IMR-90 (cell line): ENCODE measurements at regions not wholly inside any gene's neighbourhood (a gene's known extent, or its start where the extent isn't known, plus 50 kb on each side); places are given as distances from the start of the nearest gene placed in this dataset.

Source experiments
- CEBPB ChIP-seq: IDR thresholded peaks from 2 replicates; pipeline ENCODE4 v1.6.1; 2012; ENCODE audit warnings: low read depth, low read length, improper control_type of control experiment
- CHD1 ChIP-seq: IDR thresholded peaks from 2 replicates; pipeline ENCODE4 v1.6.1; 2012; ENCODE audit warnings: low read depth, low read length, improper control_type of control experiment
- CTCF ChIP-seq: conservative IDR thresholded peaks from 2 replicates; pipeline ENCODE4 v1.5.1; 2012; ENCODE audit warnings: mild to moderate bottlenecking, low read depth, low read length, improper control_type of control experiment
- MAFK ChIP-seq: IDR thresholded peaks from 2 replicates; pipeline ENCODE4 v1.6.1; 2012; ENCODE audit warnings: low read depth, low read length, improper control_type of control experiment
- MAZ ChIP-seq: IDR thresholded peaks from 2 replicates; pipeline ENCODE4 v1.6.1; 2012; ENCODE audit warnings: low read depth, mild to moderate bottlenecking, low read length, improper control_type of control experiment, moderate library complexity, borderline replicate concordance
- NFE2L2 ChIP-seq: fragments of 150-350 bp; IDR thresholded peaks from 2 replicates; pipeline ENCODE4 v1.6.1; 2016; ENCODE audit warnings: low read depth, mild to moderate bottlenecking, low read length
- POLR2A ChIP-seq: IDR thresholded peaks from 2 replicates; pipeline ENCODE4 v1.6.1; 2012; ENCODE audit warnings: mild to moderate bottlenecking, low read depth, low read length
- RAD21 ChIP-seq: IDR thresholded peaks from 2 replicates; pipeline ENCODE4 v1.6.1; 2012; ENCODE audit warnings: low read length, improper control_type of control experiment
- RFX5 ChIP-seq: IDR thresholded peaks from 2 replicates; pipeline ENCODE4 v1.8.0; 2012; ENCODE audit warnings: low read depth, mild to moderate bottlenecking, low read length, moderate library complexity
- SMC3 ChIP-seq: fragments of 150-350 bp; IDR thresholded peaks from 2 replicates; pipeline ENCODE4 v1.6.1; 2016; ENCODE audit warnings: low read depth, mild to moderate bottlenecking, antibody characterized with exemption, low read length, moderate library complexity
- USF2 ChIP-seq: fragments of 150-350 bp; IDR thresholded peaks from 2 replicates; pipeline ENCODE4 v1.6.1; 2017; ENCODE audit warnings: mild to moderate bottlenecking, antibody characterized with exemption, low read length, low read depth
- TF ChIP-seq, protein P1 (sequence below): fragments of 150-350 bp; IDR thresholded peaks from 2 replicates; pipeline ENCODE4 v1.6.1; 2016; ENCODE audit warnings: low read depth, mild to moderate bottlenecking, low read length, moderate library complexity, borderline replicate concordance

GRCh38 chr9:126223798-126224531, 102.7 kb upstream of the MVB12B start:
- TF ChIP-seq CTCF (no peak), SMC3 (no peak), CEBPB (no peak), POLR2A (no peak), NFE2L2 (no peak), USF2 (no peak), MAFK (no peak), RFX5 (no peak), MAZ (no peak), CHD1 (no peak), RAD21 (no peak)
- TF ChIP-seq, protein P1, sequence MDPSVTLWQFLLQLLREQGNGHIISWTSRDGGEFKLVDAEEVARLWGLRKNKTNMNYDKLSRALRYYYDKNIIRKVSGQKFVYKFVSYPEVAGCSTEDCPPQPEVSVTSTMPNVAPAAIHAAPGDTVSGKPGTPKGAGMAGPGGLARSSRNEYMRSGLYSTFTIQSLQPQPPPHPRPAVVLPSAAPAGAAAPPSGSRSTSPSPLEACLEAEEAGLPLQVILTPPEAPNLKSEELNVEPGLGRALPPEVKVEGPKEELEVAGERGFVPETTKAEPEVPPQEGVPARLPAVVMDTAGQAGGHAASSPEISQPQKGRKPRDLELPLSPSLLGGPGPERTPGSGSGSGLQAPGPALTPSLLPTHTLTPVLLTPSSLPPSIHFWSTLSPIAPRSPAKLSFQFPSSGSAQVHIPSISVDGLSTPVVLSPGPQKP: no peak
